Fibroblast of lung (primary cell): ENCODE measurements at regions not wholly inside any gene's neighbourhood (a gene's known extent, or its start where the extent isn't known, plus 50 kb on each side); places are given as distances from the start of the nearest gene placed in this dataset.

Experiments used
- DNase-seq, 2 donors: peaks; one replicate each; pipeline versions ENCODE4 v3.0.0 to v3.0.0-alpha.2; 2010; ENCODE audit warnings: low read depth in 2 of 2
- H2AFZ ChIP-seq: 2 replicates; pipeline ENCODE4 v1.5.1; 2012; ENCODE audit warnings: low read length, control low read depth, inconsistent platforms
- H3K27ac ChIP-seq: 2 replicates; pipeline ENCODE4 v1.5.1; 2011; ENCODE audit warnings: low read length, control low read depth; ENCODE audit not compliant: insufficient read depth
- H3K27me3 ChIP-seq: 2 replicates; pipeline ENCODE4 v1.5.1; 2011; ENCODE audit warnings: mild to moderate bottlenecking, low read length; ENCODE audit not compliant: control insufficient read depth, insufficient read depth
- H3K36me3 ChIP-seq: 2 replicates; pipeline ENCODE4 v1.5.1; 2011; ENCODE audit warnings: low read length; ENCODE audit not compliant: control insufficient read depth, insufficient read depth
- H3K4me1 ChIP-seq: 2 replicates; pipeline ENCODE4 v1.5.1; 2011; ENCODE audit warnings: low read length; ENCODE audit not compliant: control insufficient read depth, insufficient read depth; ENCODE audit errors: extremely low read depth
- H3K4me2 ChIP-seq: 2 replicates; pipeline ENCODE4 v1.5.1; 2011; ENCODE audit warnings: low read length, control low read depth; ENCODE audit not compliant: insufficient read depth; ENCODE audit errors: extremely low read depth
- H3K4me3 ChIP-seq, 4 experiments: fragments of 200-600 bp in 1 of 4; sonication (generic) in 1 of 4; replicated peaks in 1 of 4; 2 replicates each; pipeline ENCODE4 v1.5.1; 2011 to 2016; ENCODE audit warnings: low read length in 4 of 4, low read depth in 3 of 4, mild to moderate bottlenecking in 3 of 4, control low read depth in 2 of 4, inconsistent platforms in 1 of 4, mixed read lengths in 1 of 4; ENCODE audit not compliant: insufficient read depth in 1 of 4; ENCODE audit errors: control extremely low read depth in 1 of 4
- H3K79me2 ChIP-seq: 2 replicates; pipeline ENCODE4 v1.5.1; 2012; ENCODE audit warnings: mild to moderate bottlenecking, low read length, inconsistent platforms; ENCODE audit not compliant: control insufficient read depth, insufficient read depth
- H3K9ac ChIP-seq: 2 replicates; pipeline ENCODE4 v1.5.1; 2011; ENCODE audit warnings: mild to moderate bottlenecking, low read length, control low read depth; ENCODE audit not compliant: insufficient read depth
- H3K9me3 ChIP-seq: 2 replicates; pipeline ENCODE4 v1.5.1; 2012; ENCODE audit warnings: low read depth, low read length; ENCODE audit not compliant: control insufficient read depth, insufficient read depth
- H4K20me1 ChIP-seq: 2 replicates; pipeline ENCODE4 v1.5.1; 2011; ENCODE audit warnings: low read length; ENCODE audit not compliant: control insufficient read depth, insufficient read depth; ENCODE audit errors: extremely low read depth
- EZH2 ChIP-seq: IDR thresholded peaks from 2 replicates; pipeline ENCODE4 v1.5.1; 2012; ENCODE audit warnings: low read length, control low read depth, mild to moderate bottlenecking; ENCODE audit errors: missing control alignments
- TF ChIP-seq, protein P1 (sequence below), 2 donors: IDR thresholded peaks in 1 of 2; conservative IDR thresholded peaks in 1 of 2; 1 replicate in 1 of 2; 2 replicates in 1 of 2; pipeline ENCODE4 v1.5.1; 2011 to 2012; ENCODE audit warnings: low read length in 2 of 2, control low read depth in 1 of 2, inconsistent platforms in 1 of 2, low read depth in 1 of 2, mild to moderate bottlenecking in 1 of 2

DNA sequence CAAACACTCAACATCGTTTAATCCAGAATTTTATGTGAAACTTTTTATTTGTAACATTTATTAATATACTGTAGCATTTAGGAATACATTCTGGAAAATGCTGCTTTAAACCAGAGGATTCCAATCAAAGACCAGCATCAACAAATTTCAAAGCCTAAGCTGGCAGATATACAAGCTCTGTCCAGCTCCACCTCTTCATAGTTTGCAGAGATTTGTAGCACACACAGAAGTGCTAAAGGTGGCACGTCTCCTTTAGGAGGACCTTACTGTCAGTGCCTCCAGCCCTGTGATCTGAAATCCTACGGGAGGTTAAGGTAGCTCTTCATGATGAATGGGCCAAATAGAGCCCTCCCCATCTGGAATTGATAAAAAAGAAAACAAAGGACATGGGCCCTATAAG lies 329.7 kb upstream of the NECTIN3 start:
- Histone ChIP-seq H3K9me3 (no peaks in the 10 kb centered on the region), H3K79me2 (no peaks in the 10 kb centered on the region), H3K9ac (no peak overlapping the region), H2AFZ (no peak overlapping the region), H3K27me3 (no peaks in the 10 kb centered on the region), H4K20me1 (no peaks in the 10 kb centered on the region), H3K4me2 (no peak overlapping the region), H3K27ac (no peak overlapping the region), H3K36me3 (no peaks in the 10 kb centered on the region), H3K4me3 (no peak overlapping the region), H3K4me1 (no peaks in the 10 kb centered on the region)
- no peak for DNase-seq
- TF ChIP-seq, protein P1, sequence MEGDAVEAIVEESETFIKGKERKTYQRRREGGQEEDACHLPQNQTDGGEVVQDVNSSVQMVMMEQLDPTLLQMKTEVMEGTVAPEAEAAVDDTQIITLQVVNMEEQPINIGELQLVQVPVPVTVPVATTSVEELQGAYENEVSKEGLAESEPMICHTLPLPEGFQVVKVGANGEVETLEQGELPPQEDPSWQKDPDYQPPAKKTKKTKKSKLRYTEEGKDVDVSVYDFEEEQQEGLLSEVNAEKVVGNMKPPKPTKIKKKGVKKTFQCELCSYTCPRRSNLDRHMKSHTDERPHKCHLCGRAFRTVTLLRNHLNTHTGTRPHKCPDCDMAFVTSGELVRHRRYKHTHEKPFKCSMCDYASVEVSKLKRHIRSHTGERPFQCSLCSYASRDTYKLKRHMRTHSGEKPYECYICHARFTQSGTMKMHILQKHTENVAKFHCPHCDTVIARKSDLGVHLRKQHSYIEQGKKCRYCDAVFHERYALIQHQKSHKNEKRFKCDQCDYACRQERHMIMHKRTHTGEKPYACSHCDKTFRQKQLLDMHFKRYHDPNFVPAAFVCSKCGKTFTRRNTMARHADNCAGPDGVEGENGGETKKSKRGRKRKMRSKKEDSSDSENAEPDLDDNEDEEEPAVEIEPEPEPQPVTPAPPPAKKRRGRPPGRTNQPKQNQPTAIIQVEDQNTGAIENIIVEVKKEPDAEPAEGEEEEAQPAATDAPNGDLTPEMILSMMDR (conservative IDR thresholded peaks at IDR 0.05 in 1 of 2, IDR thresholded peaks at IDR 0.05 in 1 of 2; ENCODE audit: low read depth in 1 of 2, low read length in 2 of 2) = no peak
- no peak for TF ChIP-seq EZH2

DNA sequence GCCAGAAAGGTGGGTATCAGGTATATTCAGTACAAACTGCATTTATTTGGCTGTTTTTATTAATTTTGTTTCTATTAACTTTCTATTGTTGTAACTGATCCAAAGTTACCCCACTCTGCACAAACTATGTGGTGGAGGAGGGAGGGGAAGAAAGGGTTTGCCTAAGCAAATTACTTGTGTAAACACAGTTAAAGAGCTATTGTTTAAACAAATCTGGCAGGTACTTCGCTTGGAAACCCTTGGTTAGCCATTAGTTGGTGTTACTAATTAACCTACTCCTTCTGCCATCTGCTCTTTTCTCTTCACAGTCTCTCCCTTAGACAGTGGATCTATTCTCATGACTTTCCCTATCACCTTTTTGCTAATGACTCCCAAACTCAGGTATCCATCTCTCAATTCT lies 328.4 kb upstream of the NECTIN3 start:
- H3K36me3 ChIP-seq = no peaks in the 10 kb centered on the region
- no peaks in the 10 kb centered on the region for H3K9me3 ChIP-seq
- no peak overlapping the region for H3K27ac ChIP-seq
- no peaks in the 10 kb centered on the region for H3K4me1 ChIP-seq
- no peak for TF ChIP-seq EZH2
- TF ChIP-seq, protein P1 (conservative IDR thresholded peaks at IDR 0.05 in 1 of 2, IDR thresholded peaks at IDR 0.05 in 1 of 2; ENCODE audit: low read depth in 1 of 2, low read length in 2 of 2) = no peak
- H3K27me3 ChIP-seq = no peaks in the 10 kb centered on the region
- H3K4me2 ChIP-seq = no peak overlapping the region
- H3K79me2 ChIP-seq = no peaks in the 10 kb centered on the region
- H3K9ac ChIP-seq = no peak overlapping the region
- no peaks in the 10 kb centered on the region for H4K20me1 ChIP-seq
- H3K4me3 ChIP-seq = no peak overlapping the region
- DNase-seq = no peak
- H2AFZ ChIP-seq = no peak overlapping the region

DNA sequence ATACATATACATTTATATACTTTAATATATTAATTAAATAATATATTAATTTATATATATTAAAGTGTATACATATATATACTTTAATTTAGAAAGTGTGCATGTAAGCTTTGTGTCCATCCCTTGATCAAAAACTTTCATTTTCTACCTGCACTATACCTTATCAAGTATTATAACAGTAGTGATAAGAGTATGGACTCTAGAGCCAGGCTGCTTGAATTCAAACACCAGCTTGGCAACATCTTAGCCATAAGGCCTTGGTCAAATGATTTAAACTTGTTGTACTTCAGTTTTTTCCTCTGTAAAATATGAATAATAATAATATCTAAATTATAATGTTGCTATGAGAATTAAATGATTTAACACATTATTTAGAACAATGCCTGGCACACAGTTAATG lies 327.6 kb upstream of the NECTIN3 start:
- Histone ChIP-seq H3K9ac (no peak overlapping the region), H3K27me3 (no peaks in the 10 kb centered on the region), H3K9me3 (no peaks in the 10 kb centered on the region), H2AFZ (no peak overlapping the region), H3K4me1 (no peaks in the 10 kb centered on the region), H3K79me2 (no peaks in the 10 kb centered on the region), H3K36me3 (no peaks in the 10 kb centered on the region), H3K4me3 (no peak overlapping the region), H3K4me2 (no peak overlapping the region), H4K20me1 (no peaks in the 10 kb centered on the region), H3K27ac (no peak overlapping the region)
- no peak for TF ChIP-seq EZH2
- TF ChIP-seq, protein P1 (conservative IDR thresholded peaks at IDR 0.05 in 1 of 2, IDR thresholded peaks at IDR 0.05 in 1 of 2; ENCODE audit: low read depth in 1 of 2, low read length in 2 of 2) = no peak
- DNase-seq = no peak
